C4-2B (cell line): ENCODE measurements at regions not wholly inside any gene's neighbourhood (a gene's known extent, or its start where the extent isn't known, plus 50 kb on each side); places are given as distances from the start of the nearest gene placed in this dataset.

Experiments
- CTCF ChIP-seq: fragments of 450-650 bp; conservative IDR thresholded peaks from 2 replicates; pipeline ENCODE4 v1.5.1; 2017; ENCODE audit warnings: mild to moderate bottlenecking
- ZFX ChIP-seq: fragments of 450-650 bp; IDR thresholded peaks from 2 replicates; pipeline ENCODE4 v1.6.1; 2017

GRCh38 chr13:76461484-76461883 lies 424.7 kb downstream of the KCTD12 start:
- TF ChIP-seq CTCF (no peak), ZFX (no peak)
